GM23338 (cell line): ENCODE measurements at regions not wholly inside any gene's neighbourhood (a gene's known extent, or its start where the extent isn't known, plus 50 kb on each side); places are given as distances from the start of the nearest gene placed in this dataset.
A peak's percentile ranks its signal among the peaks of the same experiment; 100 is the strongest.

ENCODE experiments used
- TF ChIP-seq, protein P1 (sequence below): IDR thresholded peaks from one replicate; pipeline ENCODE4 v1.6.1; 2018; ENCODE audit warnings: antibody characterized with exemption; ENCODE audit not compliant: unreplicated experiment
- TF ChIP-seq, protein P2 (sequence below), 2 experiments: fragments of 200-600 bp in 1 of 2; sonication (generic) in 1 of 2; conservative IDR thresholded peaks; 2 replicates each; pipeline versions ENCODE4 v1.5.1 to v1.6.1; 2016 to 2017; ENCODE audit warnings: antibody characterized with exemption in 2 of 2, low read depth in 2 of 2, mild to moderate bottlenecking in 2 of 2, moderate library complexity in 1 of 2

DNA sequence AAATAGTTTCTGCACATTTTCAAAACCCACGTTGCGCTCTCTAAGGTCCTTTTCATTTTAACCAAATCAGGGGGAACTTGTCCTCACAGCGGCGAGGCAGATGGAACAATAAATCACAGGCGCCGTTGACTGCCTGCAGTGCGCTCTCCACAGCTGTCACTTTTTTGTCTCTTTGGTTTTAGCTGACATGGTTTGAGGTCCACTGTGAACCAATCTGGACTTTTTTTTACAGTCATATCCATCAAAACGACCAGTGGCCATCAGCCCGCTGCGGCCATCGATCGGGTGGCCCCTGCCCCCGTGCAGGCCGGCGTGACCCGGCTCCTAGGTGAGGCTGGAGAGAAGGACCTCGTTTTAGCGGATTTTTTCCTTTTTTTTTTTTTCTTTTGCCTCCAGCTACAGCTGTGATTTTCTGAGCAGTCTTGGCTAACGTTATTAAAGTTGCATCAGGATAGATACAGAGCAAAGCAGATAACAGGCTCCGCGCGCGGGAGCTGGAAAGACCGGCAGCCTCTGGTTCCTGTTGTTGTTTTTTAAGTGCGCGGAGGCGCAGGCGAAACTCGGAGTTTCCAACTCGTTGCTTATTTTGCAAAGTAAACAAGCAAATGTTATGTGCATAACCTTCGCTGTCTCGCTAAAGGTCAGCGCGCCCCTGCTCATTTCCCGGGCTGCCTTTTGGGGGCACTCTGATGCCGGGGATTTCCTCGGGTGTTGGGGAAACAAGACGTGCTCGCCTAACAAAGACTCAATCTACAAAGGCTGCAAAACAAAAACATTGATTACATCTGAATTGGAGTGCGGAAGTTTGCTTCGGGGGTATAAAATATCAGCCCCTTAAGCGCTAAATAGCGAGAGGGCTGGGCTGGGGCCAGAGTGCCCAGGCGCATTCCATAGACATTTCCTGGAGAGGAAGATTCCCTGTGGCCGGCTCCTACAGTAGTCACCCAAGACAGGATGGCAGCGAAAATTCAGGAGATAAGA lies 414.8 kb upstream of the MKI67 start:
- TF ChIP-seq, protein P1, sequence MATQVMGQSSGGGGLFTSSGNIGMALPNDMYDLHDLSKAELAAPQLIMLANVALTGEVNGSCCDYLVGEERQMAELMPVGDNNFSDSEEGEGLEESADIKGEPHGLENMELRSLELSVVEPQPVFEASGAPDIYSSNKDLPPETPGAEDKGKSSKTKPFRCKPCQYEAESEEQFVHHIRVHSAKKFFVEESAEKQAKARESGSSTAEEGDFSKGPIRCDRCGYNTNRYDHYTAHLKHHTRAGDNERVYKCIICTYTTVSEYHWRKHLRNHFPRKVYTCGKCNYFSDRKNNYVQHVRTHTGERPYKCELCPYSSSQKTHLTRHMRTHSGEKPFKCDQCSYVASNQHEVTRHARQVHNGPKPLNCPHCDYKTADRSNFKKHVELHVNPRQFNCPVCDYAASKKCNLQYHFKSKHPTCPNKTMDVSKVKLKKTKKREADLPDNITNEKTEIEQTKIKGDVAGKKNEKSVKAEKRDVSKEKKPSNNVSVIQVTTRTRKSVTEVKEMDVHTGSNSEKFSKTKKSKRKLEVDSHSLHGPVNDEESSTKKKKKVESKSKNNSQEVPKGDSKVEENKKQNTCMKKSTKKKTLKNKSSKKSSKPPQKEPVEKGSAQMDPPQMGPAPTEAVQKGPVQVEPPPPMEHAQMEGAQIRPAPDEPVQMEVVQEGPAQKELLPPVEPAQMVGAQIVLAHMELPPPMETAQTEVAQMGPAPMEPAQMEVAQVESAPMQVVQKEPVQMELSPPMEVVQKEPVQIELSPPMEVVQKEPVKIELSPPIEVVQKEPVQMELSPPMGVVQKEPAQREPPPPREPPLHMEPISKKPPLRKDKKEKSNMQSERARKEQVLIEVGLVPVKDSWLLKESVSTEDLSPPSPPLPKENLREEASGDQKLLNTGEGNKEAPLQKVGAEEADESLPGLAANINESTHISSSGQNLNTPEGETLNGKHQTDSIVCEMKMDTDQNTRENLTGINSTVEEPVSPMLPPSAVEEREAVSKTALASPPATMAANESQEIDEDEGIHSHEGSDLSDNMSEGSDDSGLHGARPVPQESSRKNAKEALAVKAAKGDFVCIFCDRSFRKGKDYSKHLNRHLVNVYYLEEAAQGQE = no peak
- TF ChIP-seq, protein P2, sequence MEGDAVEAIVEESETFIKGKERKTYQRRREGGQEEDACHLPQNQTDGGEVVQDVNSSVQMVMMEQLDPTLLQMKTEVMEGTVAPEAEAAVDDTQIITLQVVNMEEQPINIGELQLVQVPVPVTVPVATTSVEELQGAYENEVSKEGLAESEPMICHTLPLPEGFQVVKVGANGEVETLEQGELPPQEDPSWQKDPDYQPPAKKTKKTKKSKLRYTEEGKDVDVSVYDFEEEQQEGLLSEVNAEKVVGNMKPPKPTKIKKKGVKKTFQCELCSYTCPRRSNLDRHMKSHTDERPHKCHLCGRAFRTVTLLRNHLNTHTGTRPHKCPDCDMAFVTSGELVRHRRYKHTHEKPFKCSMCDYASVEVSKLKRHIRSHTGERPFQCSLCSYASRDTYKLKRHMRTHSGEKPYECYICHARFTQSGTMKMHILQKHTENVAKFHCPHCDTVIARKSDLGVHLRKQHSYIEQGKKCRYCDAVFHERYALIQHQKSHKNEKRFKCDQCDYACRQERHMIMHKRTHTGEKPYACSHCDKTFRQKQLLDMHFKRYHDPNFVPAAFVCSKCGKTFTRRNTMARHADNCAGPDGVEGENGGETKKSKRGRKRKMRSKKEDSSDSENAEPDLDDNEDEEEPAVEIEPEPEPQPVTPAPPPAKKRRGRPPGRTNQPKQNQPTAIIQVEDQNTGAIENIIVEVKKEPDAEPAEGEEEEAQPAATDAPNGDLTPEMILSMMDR (conservative IDR thresholded peaks at IDR 0.05; ENCODE audit: low read depth in 2 of 2) = peak; percentile 51 to 81
